HCT116 (cell line): ENCODE measurements at regions not wholly inside any gene's neighbourhood (a gene's known extent, or its start where the extent isn't known, plus 50 kb on each side); places are given as distances from the start of the nearest gene placed in this dataset.

Source experiments
- CEBPB ChIP-seq: IDR thresholded peaks from 2 replicates; pipeline ENCODE4 v1.6.1; 2012; ENCODE audit warnings: low read depth
- EGR1 ChIP-seq: IDR thresholded peaks from 2 replicates; pipeline ENCODE4 v1.6.1; 2012; ENCODE audit warnings: low read depth
- EZH2 ChIP-seq: fragments of 200-600 bp; sonication (generic); IDR thresholded peaks from 2 replicates; pipeline ENCODE4 v1.6.1; 2017; ENCODE audit warnings: antibody characterized with exemption, mixed run types
- POLR2A ChIP-seq: IDR thresholded peaks from 2 replicates; pipeline ENCODE4 v1.7.0; 2011; ENCODE audit warnings: borderline replicate concordance; ENCODE audit not compliant: insufficient read depth, insufficient read length; ENCODE audit errors: extremely low read depth
- SIN3A ChIP-seq: IDR thresholded peaks from 2 replicates; pipeline ENCODE4 v1.6.1; 2012; ENCODE audit warnings: low read depth
- SP1 ChIP-seq: IDR thresholded peaks from 2 replicates; pipeline ENCODE4 v1.6.1; 2012; ENCODE audit warnings: low read depth
- SRF ChIP-seq: IDR thresholded peaks from 2 replicates; pipeline ENCODE4 v1.6.1; 2012; ENCODE audit warnings: low read depth
- TF ChIP-seq, protein P1 (sequence below), 3 experiments: fragments of 200-600 bp in 1 of 3; sonication (generic) in 1 of 3; IDR thresholded peaks in 2 of 3; conservative IDR thresholded peaks in 1 of 3; 2 replicates each; pipeline ENCODE4 v1.5.1; 2012 to 2017; ENCODE audit warnings: low read depth in 2 of 3, low read length in 2 of 3, antibody characterized with exemption in 1 of 3, borderline replicate concordance in 1 of 3, control low read depth in 1 of 3, mild to moderate bottlenecking in 1 of 3, mixed read lengths in 1 of 3, mixed run types in 1 of 3, moderate library complexity in 1 of 3; ENCODE audit not compliant: insufficient read depth in 1 of 3
- TF ChIP-seq, protein P2 (sequence below): IDR thresholded peaks from 2 replicates; pipeline ENCODE4 v1.6.1; 2012; ENCODE audit warnings: low read depth
- TF ChIP-seq, protein P3 (sequence below): IDR thresholded peaks from 2 replicates; pipeline ENCODE4 v1.6.1; 2012

DNA sequence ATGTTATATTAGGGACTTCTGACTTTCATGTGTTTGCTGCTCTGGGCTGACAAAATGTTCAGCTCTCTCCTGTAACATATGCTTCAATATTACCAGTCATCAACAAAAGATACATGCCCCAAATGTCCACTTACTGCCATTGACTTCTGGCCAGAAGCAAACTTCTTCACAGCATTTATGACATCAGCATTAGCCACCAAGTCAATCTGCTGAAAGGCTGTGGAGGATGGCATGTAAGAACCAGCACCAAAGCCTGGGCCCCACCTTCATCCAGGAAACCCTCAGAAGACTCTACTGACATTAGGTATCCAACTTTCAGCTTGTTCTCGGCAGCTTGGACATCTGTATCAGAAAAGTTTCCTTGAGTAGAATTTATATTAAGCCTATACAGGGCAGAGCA is 595.5 kb downstream of the COL12A1 start:
- TF ChIP-seq, protein P1, sequence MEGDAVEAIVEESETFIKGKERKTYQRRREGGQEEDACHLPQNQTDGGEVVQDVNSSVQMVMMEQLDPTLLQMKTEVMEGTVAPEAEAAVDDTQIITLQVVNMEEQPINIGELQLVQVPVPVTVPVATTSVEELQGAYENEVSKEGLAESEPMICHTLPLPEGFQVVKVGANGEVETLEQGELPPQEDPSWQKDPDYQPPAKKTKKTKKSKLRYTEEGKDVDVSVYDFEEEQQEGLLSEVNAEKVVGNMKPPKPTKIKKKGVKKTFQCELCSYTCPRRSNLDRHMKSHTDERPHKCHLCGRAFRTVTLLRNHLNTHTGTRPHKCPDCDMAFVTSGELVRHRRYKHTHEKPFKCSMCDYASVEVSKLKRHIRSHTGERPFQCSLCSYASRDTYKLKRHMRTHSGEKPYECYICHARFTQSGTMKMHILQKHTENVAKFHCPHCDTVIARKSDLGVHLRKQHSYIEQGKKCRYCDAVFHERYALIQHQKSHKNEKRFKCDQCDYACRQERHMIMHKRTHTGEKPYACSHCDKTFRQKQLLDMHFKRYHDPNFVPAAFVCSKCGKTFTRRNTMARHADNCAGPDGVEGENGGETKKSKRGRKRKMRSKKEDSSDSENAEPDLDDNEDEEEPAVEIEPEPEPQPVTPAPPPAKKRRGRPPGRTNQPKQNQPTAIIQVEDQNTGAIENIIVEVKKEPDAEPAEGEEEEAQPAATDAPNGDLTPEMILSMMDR (IDR thresholded peaks at IDR 0.05 in 2 of 3, conservative IDR thresholded peaks at IDR 0.05 in 1 of 3; ENCODE audit: borderline replicate concordance in 1 of 3, insufficient read depth in 1 of 3, low read depth in 2 of 3, low read length in 2 of 3) = no peak
- TF ChIP-seq POLR2A (no peak), EGR1 (no peak), SP1 (no peak), CEBPB (no peak), SIN3A (no peak), EZH2 (no peak), SRF (no peak)
- TF ChIP-seq, protein P2, sequence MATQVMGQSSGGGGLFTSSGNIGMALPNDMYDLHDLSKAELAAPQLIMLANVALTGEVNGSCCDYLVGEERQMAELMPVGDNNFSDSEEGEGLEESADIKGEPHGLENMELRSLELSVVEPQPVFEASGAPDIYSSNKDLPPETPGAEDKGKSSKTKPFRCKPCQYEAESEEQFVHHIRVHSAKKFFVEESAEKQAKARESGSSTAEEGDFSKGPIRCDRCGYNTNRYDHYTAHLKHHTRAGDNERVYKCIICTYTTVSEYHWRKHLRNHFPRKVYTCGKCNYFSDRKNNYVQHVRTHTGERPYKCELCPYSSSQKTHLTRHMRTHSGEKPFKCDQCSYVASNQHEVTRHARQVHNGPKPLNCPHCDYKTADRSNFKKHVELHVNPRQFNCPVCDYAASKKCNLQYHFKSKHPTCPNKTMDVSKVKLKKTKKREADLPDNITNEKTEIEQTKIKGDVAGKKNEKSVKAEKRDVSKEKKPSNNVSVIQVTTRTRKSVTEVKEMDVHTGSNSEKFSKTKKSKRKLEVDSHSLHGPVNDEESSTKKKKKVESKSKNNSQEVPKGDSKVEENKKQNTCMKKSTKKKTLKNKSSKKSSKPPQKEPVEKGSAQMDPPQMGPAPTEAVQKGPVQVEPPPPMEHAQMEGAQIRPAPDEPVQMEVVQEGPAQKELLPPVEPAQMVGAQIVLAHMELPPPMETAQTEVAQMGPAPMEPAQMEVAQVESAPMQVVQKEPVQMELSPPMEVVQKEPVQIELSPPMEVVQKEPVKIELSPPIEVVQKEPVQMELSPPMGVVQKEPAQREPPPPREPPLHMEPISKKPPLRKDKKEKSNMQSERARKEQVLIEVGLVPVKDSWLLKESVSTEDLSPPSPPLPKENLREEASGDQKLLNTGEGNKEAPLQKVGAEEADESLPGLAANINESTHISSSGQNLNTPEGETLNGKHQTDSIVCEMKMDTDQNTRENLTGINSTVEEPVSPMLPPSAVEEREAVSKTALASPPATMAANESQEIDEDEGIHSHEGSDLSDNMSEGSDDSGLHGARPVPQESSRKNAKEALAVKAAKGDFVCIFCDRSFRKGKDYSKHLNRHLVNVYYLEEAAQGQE = no peak
- TF ChIP-seq, protein P3, sequence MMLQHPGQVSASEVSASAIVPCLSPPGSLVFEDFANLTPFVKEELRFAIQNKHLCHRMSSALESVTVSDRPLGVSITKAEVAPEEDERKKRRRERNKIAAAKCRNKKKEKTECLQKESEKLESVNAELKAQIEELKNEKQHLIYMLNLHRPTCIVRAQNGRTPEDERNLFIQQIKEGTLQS = no peak
